Neural progenitor cell (in vitro differentiated cells): ENCODE measurements at regions not wholly inside any gene's neighbourhood (a gene's known extent, or its start where the extent isn't known, plus 50 kb on each side); places are given as distances from the start of the nearest gene placed in this dataset.
"Not testable (repeated sequence)": the region's sequence is repeated elsewhere in the genome, so short reads cannot be mapped to it uniquely, and the experiment has no call there.

ENCODE experiments used
- DNase-seq: peaks from one replicate; pipeline ENCODE4 v3.0.0-alpha.2; 2016; ENCODE audit warnings: low spot score
- H2AFZ ChIP-seq: fragments of 200-600 bp; sonication (generic); replicated peaks from 2 replicates; pipeline ENCODE4 v1.6.1; 2016; ENCODE audit warnings: antibody characterized with exemption
- H3F3A ChIP-seq: fragments of 200-600 bp; sonication (generic); 2 replicates; pipeline ENCODE4 v1.6.1; 2016; ENCODE audit warnings: antibody characterized with exemption, low read depth
- H3K27ac ChIP-seq: fragments of 200-600 bp; sonication (generic); 2 replicates; pipeline ENCODE4 v1.5.1; 2016; ENCODE audit warnings: mild to moderate bottlenecking
- H3K27me3 ChIP-seq: fragments of 200-600 bp; sonication (generic); 2 replicates; pipeline ENCODE4 v1.6.1; 2016; ENCODE audit warnings: mild to moderate bottlenecking, moderate library complexity
- H3K36me3 ChIP-seq: fragments of 200-600 bp; sonication (generic); 2 replicates; pipeline ENCODE4 v1.5.1; 2016
- H3K4me1 ChIP-seq: fragments of 200-600 bp; sonication (generic); 2 replicates; pipeline ENCODE4 v1.6.1; 2016; ENCODE audit warnings: mixed run types
- H3K4me2 ChIP-seq: fragments of 200-600 bp; sonication (generic); 2 replicates; pipeline ENCODE4 v1.6.1; 2016
- H3K4me3 ChIP-seq: fragments of 200-600 bp; sonication (generic); 2 replicates; pipeline ENCODE4 v1.5.1; 2016
- H3K79me2 ChIP-seq: fragments of 200-600 bp; sonication (generic); 2 replicates; pipeline ENCODE4 v1.6.1; 2016; ENCODE audit warnings: low read depth
- H3K9ac ChIP-seq: fragments of 200-600 bp; sonication (generic); 2 replicates; pipeline ENCODE4 v1.6.1; 2016
- H3K9me3 ChIP-seq: fragments of 200-600 bp; sonication (generic); 2 replicates; pipeline ENCODE4 v1.5.1; 2016; ENCODE audit warnings: low read depth
- H4K20me1 ChIP-seq: fragments of 200-600 bp; sonication (generic); 2 replicates; pipeline ENCODE4 v1.6.1; 2016; ENCODE audit warnings: low read depth
- H3K27ac Mint-ChIP-seq: 3 replicates; pipeline ENCODE4 v1.8.0; 2021; ENCODE audit warnings: mixed read lengths
- H3K27me3 Mint-ChIP-seq: 2 replicates; pipeline ENCODE4 v1.8.0; 2022; ENCODE audit warnings: low read depth, mild to moderate bottlenecking, inconsistent platforms, moderate library complexity, mixed read lengths; ENCODE audit not compliant: insufficient read depth
- H3K36me3 Mint-ChIP-seq: 3 replicates; pipeline ENCODE4 v1.8.0; 2021; ENCODE audit warnings: mixed read lengths
- H3K4me1 Mint-ChIP-seq: 3 replicates; pipeline ENCODE4 v1.8.0; 2021; ENCODE audit warnings: mixed read lengths
- H3K4me3 Mint-ChIP-seq: 3 replicates; pipeline ENCODE4 v1.8.0; 2021; ENCODE audit warnings: mild to moderate bottlenecking, moderate library complexity, mixed read lengths
- H3K9me3 Mint-ChIP-seq: 3 replicates; pipeline ENCODE4 v1.8.0; 2020; ENCODE audit warnings: mixed read lengths
- EZH2 ChIP-seq: fragments of 200-600 bp; sonication (generic); IDR thresholded peaks from 2 replicates; pipeline ENCODE4 v1.6.1; 2017; ENCODE audit warnings: antibody characterized with exemption, mild to moderate bottlenecking, moderate library complexity
- EZH2phosphoT487 ChIP-seq: fragments of 200-600 bp; sonication (generic); IDR thresholded peaks from 2 replicates; pipeline ENCODE4 v1.6.1; 2017; ENCODE audit warnings: antibody characterized with exemption
- TF ChIP-seq, protein P1 (sequence below): fragments of 200-600 bp; sonication (generic); IDR thresholded peaks from 2 replicates; pipeline ENCODE4 v1.5.1; 2017; ENCODE audit warnings: antibody characterized with exemption, mild to moderate bottlenecking

DNA sequence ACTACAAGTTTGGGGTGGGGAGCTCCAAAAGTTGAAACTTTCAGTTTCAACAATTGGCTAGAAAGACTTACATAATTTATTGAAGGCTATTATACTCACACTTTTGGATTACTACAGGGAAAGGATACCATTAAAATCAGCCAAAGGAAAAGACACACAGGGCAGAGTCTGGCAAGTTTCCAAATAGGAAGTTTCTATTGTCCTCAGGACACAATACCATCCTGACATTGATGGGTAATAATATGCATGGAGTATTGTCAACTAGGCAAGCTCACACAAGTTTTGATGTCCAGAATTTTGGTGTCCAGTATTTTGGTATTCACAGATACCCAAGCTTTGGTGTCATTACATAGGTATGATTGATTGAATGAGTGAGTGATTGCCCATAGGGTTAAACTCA lies 872.6 kb upstream of the SORCS1 start:
- Histone ChIP-seq H3K4me1 (no peaks in the 10 kb centered on the region), H3K79me2 (no peaks in the 10 kb centered on the region), H4K20me1 (no peaks in the 10 kb centered on the region), H3K9me3 (no peaks in the 10 kb centered on the region), H3K9ac (no peak overlapping the region), H2AFZ (no peak overlapping the region), H3K4me2 (no peak overlapping the region), H3F3A (no peaks in the 10 kb centered on the region), H3K4me3 (no peak overlapping the region), H3K36me3 (no peaks in the 10 kb centered on the region), H3K27me3 (no peaks in the 10 kb centered on the region), H3K27ac (no peak overlapping the region)
- Mint-ChIP-seq H3K27ac (no peak overlapping the region), H3K9me3 (no peaks in the 10 kb centered on the region), H3K27me3 (no peaks in the 10 kb centered on the region), H3K4me3 (no peak overlapping the region), H3K4me1 (no peaks in the 10 kb centered on the region), H3K36me3 (no peaks in the 10 kb centered on the region)
- TF ChIP-seq EZH2phosphoT487 (no peak), EZH2 (no peak)
- TF ChIP-seq, protein P1, sequence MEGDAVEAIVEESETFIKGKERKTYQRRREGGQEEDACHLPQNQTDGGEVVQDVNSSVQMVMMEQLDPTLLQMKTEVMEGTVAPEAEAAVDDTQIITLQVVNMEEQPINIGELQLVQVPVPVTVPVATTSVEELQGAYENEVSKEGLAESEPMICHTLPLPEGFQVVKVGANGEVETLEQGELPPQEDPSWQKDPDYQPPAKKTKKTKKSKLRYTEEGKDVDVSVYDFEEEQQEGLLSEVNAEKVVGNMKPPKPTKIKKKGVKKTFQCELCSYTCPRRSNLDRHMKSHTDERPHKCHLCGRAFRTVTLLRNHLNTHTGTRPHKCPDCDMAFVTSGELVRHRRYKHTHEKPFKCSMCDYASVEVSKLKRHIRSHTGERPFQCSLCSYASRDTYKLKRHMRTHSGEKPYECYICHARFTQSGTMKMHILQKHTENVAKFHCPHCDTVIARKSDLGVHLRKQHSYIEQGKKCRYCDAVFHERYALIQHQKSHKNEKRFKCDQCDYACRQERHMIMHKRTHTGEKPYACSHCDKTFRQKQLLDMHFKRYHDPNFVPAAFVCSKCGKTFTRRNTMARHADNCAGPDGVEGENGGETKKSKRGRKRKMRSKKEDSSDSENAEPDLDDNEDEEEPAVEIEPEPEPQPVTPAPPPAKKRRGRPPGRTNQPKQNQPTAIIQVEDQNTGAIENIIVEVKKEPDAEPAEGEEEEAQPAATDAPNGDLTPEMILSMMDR: no peak
- no peak for DNase-seq

DNA sequence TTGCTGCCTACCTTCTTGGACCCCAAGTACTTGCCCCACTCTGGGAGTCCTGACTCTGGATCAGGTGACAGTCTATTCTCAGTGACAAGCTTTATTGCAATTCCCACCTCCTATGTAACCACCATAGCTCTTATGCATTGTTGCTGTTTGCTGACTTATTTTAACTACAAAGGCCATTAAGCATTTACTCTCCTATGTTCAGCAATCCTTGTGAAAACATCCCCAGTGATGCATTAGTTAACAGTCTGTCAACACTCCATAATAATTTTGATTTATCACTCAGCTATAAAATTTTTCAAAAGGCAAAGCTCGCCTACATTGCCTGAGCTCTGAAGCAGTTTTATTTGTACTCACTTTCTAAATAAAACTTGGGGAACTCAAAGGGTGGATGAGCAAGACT lies 871.8 kb upstream of the SORCS1 start:
- Mint-ChIP-seq H3K27ac (no peak overlapping the region), H3K4me1 (no peaks in the 10 kb centered on the region), H3K27me3 (no peaks in the 10 kb centered on the region), H3K4me3 (no peak overlapping the region), H3K9me3 (no peaks in the 10 kb centered on the region), H3K36me3 (no peaks in the 10 kb centered on the region)
- H3K27ac ChIP-seq: no peak overlapping the region
- H3F3A ChIP-seq: no peaks in the 10 kb centered on the region
- H3K27me3 ChIP-seq: no peaks in the 10 kb centered on the region
- H3K9me3 ChIP-seq: no peaks in the 10 kb centered on the region
- H3K36me3 ChIP-seq: no peaks in the 10 kb centered on the region
- no peaks in the 10 kb centered on the region for H3K4me1 ChIP-seq
- no peak for TF ChIP-seq EZH2
- TF ChIP-seq, protein P1: no peak
- no peak overlapping the region for H3K9ac ChIP-seq
- H3K4me3 ChIP-seq: no peak overlapping the region
- H3K4me2 ChIP-seq: no peak overlapping the region
- no peak for DNase-seq
- no peaks in the 10 kb centered on the region for H3K79me2 ChIP-seq
- no peak overlapping the region for H2AFZ ChIP-seq
- no peaks in the 10 kb centered on the region for H4K20me1 ChIP-seq

DNA sequence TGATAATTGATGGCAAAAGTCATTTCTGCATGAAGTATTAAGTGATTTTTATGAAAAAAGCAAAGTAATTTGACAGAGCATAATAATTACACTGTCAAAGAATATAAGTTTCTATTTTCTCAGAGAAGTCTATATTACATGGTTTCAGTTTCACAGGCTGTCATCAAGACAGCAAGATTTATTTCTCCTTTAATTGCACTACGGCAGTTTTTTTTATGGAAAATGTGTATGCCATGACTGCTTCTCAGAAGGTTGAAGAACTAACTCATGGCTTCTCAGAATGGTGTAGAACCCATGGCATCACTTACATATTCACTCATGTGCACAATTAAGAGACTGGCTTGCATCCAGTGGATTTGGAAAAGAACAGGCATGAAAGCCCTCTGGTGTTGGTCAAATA lies 870.3 kb upstream of the SORCS1 start:
- no peaks in the 10 kb centered on the region for H3K9me3 ChIP-seq
- no peaks in the 10 kb centered on the region for H3K9me3 Mint-ChIP-seq
- H3K4me2 ChIP-seq: no peak overlapping the region
- no peak overlapping the region for H3K9ac ChIP-seq
- no peak for TF ChIP-seq EZH2phosphoT487
- TF ChIP-seq EZH2: no peak
- TF ChIP-seq, protein P1: no peak
- H3K79me2 ChIP-seq: no peaks in the 10 kb centered on the region
- no peak for DNase-seq
- no peak overlapping the region for H3K4me3 Mint-ChIP-seq
- H3K27me3 Mint-ChIP-seq: no peaks in the 10 kb centered on the region
- H3K36me3 Mint-ChIP-seq: no peaks in the 10 kb centered on the region
- H2AFZ ChIP-seq: no peak overlapping the region
- no peaks in the 10 kb centered on the region for H3K4me1 ChIP-seq
- no peak overlapping the region for H3K27ac Mint-ChIP-seq
- no peak overlapping the region for H3K4me3 ChIP-seq
- no peaks in the 10 kb centered on the region for H4K20me1 ChIP-seq
- no peaks in the 10 kb centered on the region for H3K36me3 ChIP-seq
- H3K27me3 ChIP-seq: no peaks in the 10 kb centered on the region
- no peaks in the 10 kb centered on the region for H3F3A ChIP-seq
- H3K4me1 Mint-ChIP-seq: no peaks in the 10 kb centered on the region
- H3K27ac ChIP-seq: no peak overlapping the region

DNA sequence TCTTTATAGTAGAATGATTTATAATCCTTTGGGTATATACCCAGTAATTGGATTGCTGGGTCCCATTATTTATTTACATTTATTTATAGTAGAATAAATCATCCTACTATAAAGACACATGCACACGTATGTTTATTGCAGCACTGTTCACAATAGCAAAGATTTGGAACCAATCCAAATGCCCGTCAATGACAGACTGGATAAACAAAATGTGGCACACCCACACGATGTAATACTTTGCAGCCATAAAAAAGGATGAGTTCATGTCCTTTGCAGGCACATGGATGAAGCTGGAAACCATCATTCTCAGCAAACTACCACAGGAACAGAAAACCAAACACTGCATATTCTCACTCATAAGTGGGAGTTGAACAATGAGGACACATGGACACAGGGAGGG lies 869.0 kb upstream of the SORCS1 start:
- not testable (repeated sequence) for H3K27ac ChIP-seq, H3K27me3 Mint-ChIP-seq, H3K9me3 ChIP-seq, H3K27me3 ChIP-seq, DNase-seq, H3K4me1 Mint-ChIP-seq, H3K36me3 ChIP-seq, H3K27ac Mint-ChIP-seq, H3K4me3 ChIP-seq, H3K4me3 Mint-ChIP-seq, H2AFZ ChIP-seq, H3K79me2 ChIP-seq, H3K4me2 ChIP-seq, H3K36me3 Mint-ChIP-seq, H3K4me1 ChIP-seq, H3K9me3 Mint-ChIP-seq, H3K9ac ChIP-seq, H4K20me1 ChIP-seq, H3F3A ChIP-seq
